GM18907 (cell line): ENCODE measurements at regions not wholly inside any gene's neighbourhood (a gene's known extent, or its start where the extent isn't known, plus 50 kb on each side); places are given as distances from the start of the nearest gene placed in this dataset.

Experiments used
- ATAC-seq: cut with Tn5 transposase; IDR thresholded peaks from one replicate; pipeline ENCODE4 v1.9.1; 2021; ENCODE audit warnings: mild to moderate bottlenecking, moderate library complexity; ENCODE audit not compliant: unreplicated experiment

DNA sequence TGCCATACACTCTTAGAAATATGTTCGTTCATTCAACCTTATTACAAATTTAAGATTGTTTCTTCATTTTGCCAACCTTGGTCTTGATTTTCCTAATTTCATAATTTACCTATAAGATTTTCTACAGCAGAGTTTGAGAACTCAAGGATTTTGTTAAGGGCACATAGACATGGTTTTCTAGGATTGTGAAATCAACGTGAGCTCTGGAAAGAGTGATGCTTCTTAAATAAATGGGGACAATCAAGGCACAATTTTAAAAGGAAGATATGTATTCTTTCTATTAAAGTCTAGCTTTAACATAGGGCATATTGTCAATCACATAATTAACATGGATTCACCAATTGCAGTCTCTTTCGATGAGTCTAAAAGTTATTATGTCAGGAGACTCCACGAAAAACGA is 174.2 kb upstream of the PHF14 start:
- no peak for ATAC-seq

DNA sequence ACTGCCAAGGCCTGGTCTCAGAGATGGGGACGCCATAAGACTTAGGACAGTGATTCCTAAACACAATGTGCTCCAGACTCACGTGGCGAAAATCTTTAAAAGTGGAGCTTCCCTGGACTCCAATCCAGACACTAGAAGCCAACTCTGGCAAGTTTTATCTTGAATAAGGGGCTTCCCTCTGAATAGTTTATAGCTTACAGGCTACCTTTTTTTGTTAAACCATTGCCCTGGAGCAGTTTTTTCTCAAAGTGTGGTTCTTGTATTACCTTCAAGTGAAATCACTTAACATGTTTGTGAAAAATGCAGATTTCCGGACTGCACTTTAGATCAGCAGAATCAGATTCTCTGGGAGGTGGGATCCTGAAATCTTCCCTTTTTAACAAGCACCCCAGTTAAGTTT is 171.7 kb upstream of the PHF14 start:
- ATAC-seq = no peak

DNA sequence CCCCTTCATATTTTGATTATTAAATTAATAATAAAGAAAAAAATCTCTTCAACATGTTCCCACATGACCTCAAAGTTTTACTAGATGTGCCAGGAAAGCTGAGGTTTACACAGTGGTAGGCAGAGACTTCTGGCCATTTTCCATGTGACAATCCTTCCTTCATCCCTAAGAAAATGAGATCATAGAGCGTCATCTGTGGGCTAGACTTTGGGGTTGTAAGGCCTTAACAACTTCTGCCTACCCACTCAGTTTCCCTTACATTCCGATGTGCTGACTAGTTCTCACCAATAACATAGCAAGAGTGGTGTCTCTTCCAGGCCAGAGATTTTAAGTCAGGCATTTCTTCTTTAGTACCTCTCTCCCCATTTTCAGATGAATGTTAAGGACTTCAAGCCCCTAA is 171.1 kb upstream of the PHF14 start:
- ATAC-seq = no peak

GRCh38 chr7:10803720-10804119 is 170.0 kb upstream of the PHF14 start:
- ATAC-seq = no peak

DNA sequence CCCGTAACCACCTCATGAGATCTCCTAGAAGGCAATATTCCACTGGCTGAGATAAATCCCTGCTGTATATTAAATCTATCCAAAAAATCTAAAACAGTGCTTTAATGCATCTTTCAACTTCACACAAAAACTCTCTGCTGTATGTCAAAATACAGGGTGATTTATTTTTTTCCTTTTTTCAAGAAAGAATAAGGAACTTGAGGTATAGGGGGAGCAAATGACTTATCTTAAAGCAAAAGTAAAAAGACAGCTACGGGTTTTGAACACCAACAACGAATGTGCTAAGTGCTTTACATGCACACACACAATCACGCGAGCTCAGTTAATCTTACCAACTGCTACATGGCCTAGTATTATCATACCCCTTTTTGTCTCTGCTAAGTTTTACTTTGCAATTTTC is 168.9 kb upstream of the PHF14 start:
- no peak for ATAC-seq

DNA sequence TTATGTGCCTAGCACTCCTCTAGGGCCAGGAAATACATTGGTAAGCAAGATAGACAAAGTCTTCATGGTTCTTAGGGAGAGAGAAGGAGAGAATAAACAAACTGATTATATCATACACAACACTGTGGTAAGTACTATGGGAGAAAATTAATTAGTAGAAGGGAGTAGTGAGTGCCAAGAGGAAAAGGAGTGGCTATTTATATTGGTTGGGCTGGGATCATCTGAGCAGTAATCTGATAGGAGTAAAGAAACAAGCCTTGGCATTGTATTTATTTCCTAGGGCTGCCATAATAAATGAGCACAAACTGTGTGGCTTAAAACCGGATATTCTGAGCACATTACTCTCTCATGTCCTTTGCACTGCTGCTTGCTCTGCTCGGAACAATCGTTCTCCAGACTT is 158.1 kb upstream of the PHF14 start:
- no peak for ATAC-seq

GRCh38 chr7:10821156-10821555 is 152.5 kb upstream of the PHF14 start:
- no peak for ATAC-seq

- ATAC-seq = no peak
These were observed 149.5 kb upstream of the PHF14 start for GRCh38 chr7:10824154-10824553.

GRCh38 chr7:10838228-10838627 is 135.4 kb upstream of the PHF14 start:
- no peak for ATAC-seq

DNA sequence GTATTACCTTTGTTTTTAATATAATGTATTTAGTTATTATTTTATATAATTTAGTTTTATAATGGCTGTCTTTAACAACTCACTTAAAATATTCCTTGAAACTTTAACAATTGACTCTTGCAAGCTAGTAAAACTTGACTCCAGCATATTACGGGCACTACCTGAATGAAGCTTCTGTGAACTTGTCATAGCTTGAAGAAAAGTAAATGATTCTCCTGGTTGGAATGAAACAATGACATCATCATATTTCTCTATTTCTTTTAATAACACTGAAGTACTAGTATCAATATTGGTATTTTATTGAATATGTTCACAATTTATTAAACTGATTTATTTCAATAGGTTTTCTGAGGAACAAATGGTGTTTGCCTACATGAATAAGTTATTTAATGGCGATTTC is 128.4 kb upstream of the PHF14 start:
- ATAC-seq = no peak

- ATAC-seq = no peak
These were observed 118.1 kb upstream of the PHF14 start for GRCh38 chr7:10855583-10855982.

- ATAC-seq = no peak
These were observed 113.2 kb upstream of the PHF14 start for GRCh38 chr7:10860516-10860915.

- ATAC-seq = no peak
These were observed 110.2 kb upstream of the PHF14 start for GRCh38 chr7:10863476-10863875.

DNA sequence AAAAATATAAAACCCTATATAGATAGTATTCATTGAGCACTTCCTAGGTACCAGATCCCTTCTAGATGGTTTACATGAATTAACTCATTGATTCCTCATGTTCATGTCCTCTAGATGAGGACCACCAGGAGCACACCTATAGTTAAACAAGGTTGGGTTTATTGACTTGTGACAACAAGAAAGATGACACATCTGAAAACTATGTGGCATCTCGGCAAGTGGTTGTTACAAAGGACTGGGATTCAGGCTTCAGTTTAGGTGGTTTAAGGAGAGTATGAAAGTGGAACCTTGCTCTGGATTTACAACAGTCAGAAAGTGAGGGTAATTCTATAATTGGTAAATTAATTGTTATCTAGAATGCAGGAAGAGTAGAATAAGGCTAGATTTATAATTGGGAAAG is 99.0 kb upstream of the PHF14 start:
- ATAC-seq = no peak

DNA sequence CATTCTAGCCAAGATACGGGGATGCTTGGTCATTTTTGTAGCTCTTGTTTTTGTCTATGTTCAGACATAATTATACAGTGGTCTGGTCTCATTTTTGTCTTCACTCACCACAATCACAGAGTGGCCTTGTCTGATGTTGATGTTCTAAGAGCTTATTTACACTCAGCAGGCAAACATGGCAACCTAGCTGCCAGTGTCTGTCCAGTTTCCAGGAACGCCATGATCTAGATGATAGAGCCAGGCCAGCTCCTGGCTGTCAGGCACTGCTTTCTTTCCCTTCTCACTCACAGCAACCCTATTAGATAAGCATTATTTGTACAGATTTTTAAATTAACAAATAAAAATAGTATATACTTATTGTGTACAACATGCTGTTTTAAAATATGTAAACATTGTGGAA is 98.6 kb upstream of the PHF14 start:
- no peak for ATAC-seq

- peak; percentile 45 for ATAC-seq
These were observed 84.8 kb upstream of the PHF14 start for GRCh38 chr7:10888861-10889260.

- ATAC-seq = peak; percentile 97
These were observed 84.3 kb upstream of the PHF14 start for GRCh38 chr7:10889266-10889898.

DNA sequence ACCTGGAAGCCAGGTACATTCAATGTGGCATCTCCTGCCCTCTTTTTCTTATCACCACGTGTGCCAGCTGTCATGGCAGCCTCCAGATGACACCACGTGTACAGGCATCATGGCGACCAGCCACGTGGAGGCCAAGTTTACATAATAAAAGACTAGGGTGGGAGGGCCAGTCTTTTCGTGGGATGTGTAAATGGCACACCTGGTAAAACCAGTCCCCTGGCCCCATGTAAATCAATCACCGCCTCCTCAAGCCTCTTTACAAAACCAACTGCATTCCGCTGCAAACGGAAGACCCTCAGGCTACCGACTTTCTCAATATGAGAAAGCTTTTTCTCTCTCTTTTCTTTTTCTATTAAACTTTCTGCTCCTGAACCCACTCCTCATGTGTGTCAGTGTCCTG is 65.1 kb upstream of the PHF14 start:
- ATAC-seq = no peak

DNA sequence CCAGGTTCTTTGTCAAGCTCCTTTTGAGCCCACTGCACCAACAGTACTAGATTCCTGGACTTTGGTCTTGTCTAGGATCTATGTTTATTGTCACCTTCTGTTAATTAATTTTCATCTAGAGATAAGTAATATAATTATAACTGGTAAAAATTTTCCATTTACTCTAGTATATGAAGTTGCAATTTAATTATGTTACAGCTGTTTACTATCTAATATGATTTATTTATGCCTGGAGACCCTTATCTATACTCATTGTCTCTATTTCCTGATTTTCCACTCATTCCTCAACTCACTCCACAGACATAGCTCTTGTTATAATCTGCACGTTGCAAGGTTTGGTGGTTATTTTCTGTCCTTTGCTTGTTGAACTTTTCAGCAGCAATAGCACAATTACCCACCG is 63.2 kb upstream of the PHF14 start:
- no peak for ATAC-seq

DNA sequence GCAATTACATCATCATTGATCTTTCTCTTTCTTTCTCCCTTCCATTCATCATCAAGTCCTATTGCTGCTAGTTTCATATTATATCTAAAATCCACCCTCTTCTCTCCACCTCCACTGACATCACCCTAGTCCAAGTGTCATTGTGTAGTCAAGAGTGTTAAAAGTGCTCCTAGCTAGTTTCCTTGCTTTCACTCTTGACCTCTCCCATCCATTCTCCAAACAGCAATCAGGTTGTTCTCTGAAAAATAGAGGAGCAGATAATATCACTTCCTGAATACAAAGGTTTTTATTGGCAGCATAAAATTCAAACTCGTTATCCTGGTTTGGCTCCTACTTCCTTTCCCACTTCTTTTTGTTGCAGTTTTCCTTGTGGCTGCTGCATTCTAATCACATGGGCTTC is 61.6 kb upstream of the PHF14 start:
- ATAC-seq = no peak

DNA sequence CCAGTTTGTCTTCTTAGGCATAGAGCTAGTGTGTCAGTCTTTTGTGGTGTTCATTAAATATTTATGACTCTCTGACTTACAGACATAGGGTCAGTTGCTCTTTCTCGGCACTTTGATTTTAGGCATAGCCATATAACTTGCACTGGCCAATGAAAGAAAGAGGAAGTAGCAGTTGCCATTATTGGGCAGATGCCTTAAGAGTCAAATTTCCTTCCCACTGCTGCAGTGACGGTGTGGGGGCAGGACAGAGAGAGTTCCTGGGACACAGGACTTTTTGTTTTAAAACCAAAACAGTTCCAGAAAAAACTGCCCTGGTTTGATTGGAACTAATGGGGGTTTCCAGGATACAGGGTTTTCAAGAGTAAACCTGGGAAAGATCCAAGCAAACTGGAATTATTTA is 60.2 kb upstream of the PHF14 start:
- ATAC-seq = no peak

- ATAC-seq = no peak
These were observed 55.5 kb upstream of the PHF14 start for GRCh38 chr7:10918093-10918590.

DNA sequence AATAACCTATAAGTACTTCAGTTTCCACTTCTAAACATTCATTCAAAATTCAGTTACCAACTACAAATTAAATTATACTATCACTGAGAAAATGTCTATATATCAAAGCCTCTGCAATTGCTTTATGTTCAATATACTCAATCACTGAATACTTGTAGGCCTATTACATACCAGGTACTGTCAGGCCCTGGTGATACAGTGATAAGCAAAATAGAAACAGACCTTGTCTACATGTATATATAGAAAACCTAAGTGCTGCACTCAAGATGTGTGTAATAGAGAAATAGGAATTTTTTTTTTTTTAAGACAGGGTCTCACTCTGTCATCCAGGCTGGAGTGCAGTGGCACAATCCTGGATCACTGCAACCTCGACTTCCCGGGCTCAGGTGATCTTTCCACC is 53.7 kb upstream of the PHF14 start:
- no peak for ATAC-seq
